Mucosa of descending colon (tissue), 3 donors: ENCODE measurements at regions not wholly inside any gene's neighbourhood (a gene's known extent, or its start where the extent isn't known, plus 50 kb on each side); places are given as distances from the start of the nearest gene placed in this dataset.

Source experiments
- ATAC-seq: fragments of 200-7000 bp; cut with Tn5 transposase; one replicate; pipeline ENCODE4 v1.9.1; 2020; ENCODE audit warnings: mild to moderate bottlenecking, moderate library complexity
- DNase-seq, 3 donors: peaks; one replicate each; pipeline ENCODE4 v3.0.0-alpha.2; 2020
- H3K36me3 ChIP-seq: fragments of 200-600 bp; one replicate; pipeline ENCODE4 v1.8.0; 2021; ENCODE audit warnings: low read depth, mild to moderate bottlenecking
- H3K4me1 ChIP-seq: fragments of 200-600 bp; one replicate; pipeline ENCODE4 v1.8.0; 2021; ENCODE audit warnings: low read depth, mild to moderate bottlenecking
- H3K4me3 ChIP-seq: fragments of 200-600 bp; one replicate; pipeline ENCODE4 v1.8.0; 2021; ENCODE audit warnings: mild to moderate bottlenecking
- H3K9me3 ChIP-seq: fragments of 200-600 bp; one replicate; pipeline ENCODE4 v1.8.0; 2021; ENCODE audit warnings: mild to moderate bottlenecking
- intact Hi-C, 2 donors: fragments of 100-400 bp; cut with DNase I in 1 of 2; cut with micrococcal nuclease in 1 of 2; formaldehyde crosslinking; loops; one replicate each; pipeline versions ENCODE4 v1.11.0 to v1.11.1; 2022; cut with DNase I, micrococcal nuclease
- TF ChIP-seq, protein P1 (sequence below): fragments of 200-600 bp; IDR thresholded peaks from one replicate; pipeline ENCODE4 v1.8.0; 2022; ENCODE audit warnings: antibody characterized with exemption, mild to moderate bottlenecking
- donor health status: DM: no; HTN: no; CAD: no; lungs with moderate emphysema.
- donor health status: DM: no; HTN: no; CAD: no.
- donor health status: DM: no; HTN: yes; CAD: no.

DNA sequence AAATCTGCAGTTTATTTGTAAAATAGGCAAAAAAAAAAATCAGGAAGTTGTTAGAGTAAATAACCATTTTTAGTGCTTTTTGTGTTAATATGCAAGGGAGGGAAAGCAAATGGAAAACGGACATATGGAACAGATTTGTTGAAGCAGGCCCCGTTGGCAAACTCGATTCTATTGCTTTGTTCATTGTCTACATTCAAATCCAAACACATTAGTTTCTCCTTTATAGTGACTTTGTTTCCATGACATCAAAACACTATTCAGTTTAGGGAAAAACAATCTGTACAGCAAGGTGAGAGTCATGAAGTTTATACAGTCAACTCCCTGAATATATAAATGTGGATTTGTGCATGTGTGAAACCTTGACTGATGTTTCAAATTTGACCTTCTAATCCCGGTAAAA is 142.2 kb downstream of the FAM47A start:
- Histone ChIP-seq H3K4me1 (no peaks in the 10 kb centered on the region), H3K4me3 (no peak overlapping the region), H3K9me3 (peaks cover 3% of the 10 kb centered on the region), H3K36me3 (no peaks in the 10 kb centered on the region)
- no peak for ATAC-seq
- TF ChIP-seq, protein P1, sequence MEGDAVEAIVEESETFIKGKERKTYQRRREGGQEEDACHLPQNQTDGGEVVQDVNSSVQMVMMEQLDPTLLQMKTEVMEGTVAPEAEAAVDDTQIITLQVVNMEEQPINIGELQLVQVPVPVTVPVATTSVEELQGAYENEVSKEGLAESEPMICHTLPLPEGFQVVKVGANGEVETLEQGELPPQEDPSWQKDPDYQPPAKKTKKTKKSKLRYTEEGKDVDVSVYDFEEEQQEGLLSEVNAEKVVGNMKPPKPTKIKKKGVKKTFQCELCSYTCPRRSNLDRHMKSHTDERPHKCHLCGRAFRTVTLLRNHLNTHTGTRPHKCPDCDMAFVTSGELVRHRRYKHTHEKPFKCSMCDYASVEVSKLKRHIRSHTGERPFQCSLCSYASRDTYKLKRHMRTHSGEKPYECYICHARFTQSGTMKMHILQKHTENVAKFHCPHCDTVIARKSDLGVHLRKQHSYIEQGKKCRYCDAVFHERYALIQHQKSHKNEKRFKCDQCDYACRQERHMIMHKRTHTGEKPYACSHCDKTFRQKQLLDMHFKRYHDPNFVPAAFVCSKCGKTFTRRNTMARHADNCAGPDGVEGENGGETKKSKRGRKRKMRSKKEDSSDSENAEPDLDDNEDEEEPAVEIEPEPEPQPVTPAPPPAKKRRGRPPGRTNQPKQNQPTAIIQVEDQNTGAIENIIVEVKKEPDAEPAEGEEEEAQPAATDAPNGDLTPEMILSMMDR, result no peak
- no peak for DNase-seq
- intact Hi-C loops, result no loop called here

DNA sequence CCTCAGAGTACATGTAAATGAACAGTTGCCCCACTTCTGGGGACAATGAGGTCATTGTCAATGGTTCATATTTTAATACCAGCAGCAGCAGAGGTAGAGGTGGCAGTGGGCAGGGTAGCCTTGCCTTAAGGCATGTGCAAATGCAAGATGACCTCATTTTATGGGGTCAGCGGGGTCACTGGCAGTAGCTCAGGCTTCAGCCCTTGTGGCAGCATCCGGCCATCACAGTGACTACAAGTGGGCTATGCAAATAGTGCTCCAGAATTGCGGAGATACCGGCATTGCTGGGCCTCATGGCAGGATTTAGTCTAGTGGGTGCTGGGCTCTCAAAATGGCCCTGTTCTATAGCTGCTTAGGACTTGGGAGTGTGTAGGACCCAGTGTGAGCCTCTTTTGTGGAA is 144.7 kb downstream of the FAM47A start:
- H3K36me3 ChIP-seq, result no peaks in the 10 kb centered on the region
- H3K9me3 ChIP-seq, result peaks cover 3% of the 10 kb centered on the region
- DNase-seq, result no peak
- TF ChIP-seq, protein P1, result no peak
- H3K4me1 ChIP-seq, result no peaks in the 10 kb centered on the region
- H3K4me3 ChIP-seq, result no peak overlapping the region
- ATAC-seq, result no peak
- intact Hi-C loops, result no loop called here

DNA sequence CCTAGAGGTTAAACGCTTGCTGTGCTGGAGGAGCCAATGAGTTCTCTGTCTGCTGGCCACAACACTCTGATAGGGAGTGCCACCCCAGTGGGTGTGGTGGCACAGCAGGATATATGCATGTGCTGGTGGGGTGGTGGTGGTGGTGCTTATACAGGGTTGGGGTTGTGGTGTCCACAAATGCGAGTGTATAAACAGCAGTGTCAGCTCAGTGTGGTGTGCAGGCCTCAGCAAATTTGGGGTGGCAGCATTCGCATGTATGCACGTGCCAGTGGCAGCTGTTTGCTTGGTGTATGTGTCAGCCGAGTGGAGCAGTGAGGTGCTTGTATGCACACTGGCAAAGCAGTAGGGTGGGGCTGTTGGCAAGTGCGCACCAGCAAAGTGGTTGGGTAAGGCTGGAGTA is 157.4 kb downstream of the FAM47A start:
- no peaks in the 10 kb centered on the region for H3K36me3 ChIP-seq
- no peak for ATAC-seq

DNA sequence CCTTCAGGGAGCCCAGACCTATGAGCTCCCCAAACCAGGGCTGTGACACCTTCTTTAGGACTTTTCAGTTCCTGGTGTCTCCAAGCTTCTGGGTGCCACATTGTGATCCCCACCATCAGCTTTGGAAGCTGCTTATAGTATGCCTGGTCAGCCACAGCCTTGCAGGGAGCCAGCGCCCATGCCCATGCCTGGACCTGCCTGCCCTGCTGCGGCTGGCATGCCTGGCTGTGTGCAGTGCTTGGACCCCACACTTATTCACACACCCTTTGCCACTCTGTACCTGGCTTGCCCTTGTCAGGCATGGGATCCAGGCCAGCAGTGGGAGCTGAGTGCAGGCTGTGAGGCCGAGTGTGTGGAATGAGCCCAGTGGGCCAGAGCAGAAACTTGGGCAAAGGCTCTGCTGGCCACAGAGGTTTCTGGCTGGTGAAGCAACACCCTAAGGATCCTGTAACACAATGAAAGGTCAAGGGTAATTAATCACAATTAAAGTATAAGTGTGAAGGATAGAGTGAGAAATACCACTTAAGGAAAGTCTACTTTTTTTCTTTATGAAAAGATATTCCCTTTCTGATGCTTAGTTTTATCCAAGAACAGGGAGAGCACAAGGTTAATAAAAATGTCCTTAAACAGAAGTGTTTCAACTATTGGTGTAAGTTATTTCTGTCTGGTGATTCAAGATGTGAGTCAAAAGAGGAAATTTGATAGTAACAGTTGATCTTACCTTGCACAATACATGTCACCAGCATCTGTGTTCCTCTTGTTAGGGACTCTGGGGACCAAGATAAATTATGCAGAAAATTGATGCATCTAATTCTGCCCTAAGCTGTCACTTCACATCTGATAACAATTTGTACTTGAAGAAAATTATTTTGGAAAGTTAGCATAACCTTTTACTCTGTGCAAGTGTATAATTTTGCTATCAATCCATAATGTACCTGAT is 161.8 kb downstream of the FAM47A start:
- Histone ChIP-seq H3K36me3 (no peaks in the 10 kb centered on the region), H3K9me3 (no peaks in the 10 kb centered on the region), H3K4me3 (no peak overlapping the region), H3K4me1 (no peaks in the 10 kb centered on the region)
- ATAC-seq (no peak), DNase-seq (peak in 1 of 3 donors; percentile 36)
- intact Hi-C loops, result no loop called here
- TF ChIP-seq, protein P1, result no peak

More for the DNA sequence above, 157.4 kb downstream of the FAM47A start:
- H3K4me1 ChIP-seq, result no peaks in the 10 kb centered on the region
- no peaks in the 10 kb centered on the region for H3K9me3 ChIP-seq
- TF ChIP-seq, protein P1, result no peak
- DNase-seq, result peak in 1 of 3 donors; percentile 11
- H3K4me3 ChIP-seq, result no peak overlapping the region
- intact Hi-C loops, result no loop called here

DNA sequence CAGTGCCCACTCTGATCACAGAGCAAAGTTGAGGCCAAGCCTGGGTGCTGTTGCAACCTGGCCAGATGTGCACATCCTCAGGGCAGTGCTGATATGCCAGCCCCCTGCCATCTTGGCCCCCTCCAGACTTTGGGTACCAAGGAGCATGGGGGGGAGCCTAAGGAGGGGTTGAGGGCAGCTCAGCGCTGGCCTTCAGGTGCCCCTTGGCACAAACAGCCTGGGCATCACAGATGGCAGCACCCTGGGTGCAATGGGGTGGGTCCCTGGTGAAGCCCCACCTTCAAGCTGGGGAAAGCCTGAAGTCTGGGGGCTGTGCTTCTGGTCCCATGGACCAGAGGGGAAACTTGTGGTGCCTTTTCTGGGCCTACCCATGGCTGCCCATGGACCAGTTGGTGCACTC is 163.0 kb downstream of the FAM47A start:
- intact Hi-C loops, result no loop called here
- Histone ChIP-seq H3K4me1 (no peaks in the 10 kb centered on the region), H3K4me3 (no peak overlapping the region), H3K9me3 (no peaks in the 10 kb centered on the region), H3K36me3 (no peaks in the 10 kb centered on the region)
- ATAC-seq (no peak), DNase-seq (no peak)
- TF ChIP-seq, protein P1, result no peak
